HG03135 (cell line): ENCODE measurements at regions not wholly inside any gene's neighbourhood (a gene's known extent, or its start where the extent isn't known, plus 50 kb on each side); places are given as distances from the start of the nearest gene placed in this dataset.
"Not testable (repeated sequence)": the region's sequence is repeated elsewhere in the genome, so short reads cannot be mapped to it uniquely, and the experiment has no call there.

Experiments
- ATAC-seq: cut with Tn5 transposase; IDR thresholded peaks from one replicate; pipeline ENCODE4 v1.9.1; 2021; ENCODE audit warnings: mild to moderate bottlenecking, moderate library complexity; ENCODE audit not compliant: unreplicated experiment

GRCh38 chr17:71446645-71447437, 674.0 kb upstream of the SOX9 start:
- no peak for ATAC-seq

DNA sequence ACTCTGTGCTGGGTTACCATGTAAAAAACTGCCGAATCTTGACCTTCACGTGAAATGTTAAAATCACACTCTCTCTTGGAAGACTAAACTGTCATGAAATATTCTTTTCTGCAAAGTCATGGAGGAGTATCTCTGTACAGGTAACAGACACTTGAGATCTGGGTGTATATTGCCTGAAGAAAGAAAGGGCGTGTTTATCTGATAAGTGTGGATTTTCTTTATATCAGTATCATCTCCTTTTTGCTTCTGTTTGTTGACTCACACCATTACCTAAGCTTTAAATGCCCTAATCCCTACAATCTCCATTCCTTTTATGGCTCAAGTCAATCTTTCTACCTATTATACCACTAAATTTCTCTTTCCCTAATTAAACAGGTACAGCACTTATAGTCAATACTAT, 673.2 kb upstream of the SOX9 start:
- no peak for ATAC-seq

DNA sequence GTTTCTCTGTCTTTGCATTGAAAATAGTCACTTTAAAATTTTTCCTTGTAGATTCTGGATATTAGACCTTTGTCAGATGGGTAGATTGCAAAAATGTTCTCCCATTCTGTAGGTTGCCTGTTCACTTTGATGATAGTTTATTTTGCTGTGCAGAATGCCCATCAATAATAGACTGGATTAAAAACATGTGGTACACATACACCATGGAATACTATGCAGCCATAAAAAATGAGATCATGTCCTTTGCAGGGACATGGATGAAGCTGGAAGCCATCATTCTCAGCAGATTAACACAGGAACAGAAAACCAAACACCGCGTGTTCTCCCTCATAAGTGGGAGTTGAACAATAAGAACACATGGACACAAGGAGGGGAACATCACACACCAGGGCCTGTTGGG, 670.2 kb upstream of the SOX9 start:
- ATAC-seq: not testable (repeated sequence)

- ATAC-seq: no peak
These were observed 666.9 kb upstream of the SOX9 start for GRCh38 chr17:71453876-71454422.

DNA sequence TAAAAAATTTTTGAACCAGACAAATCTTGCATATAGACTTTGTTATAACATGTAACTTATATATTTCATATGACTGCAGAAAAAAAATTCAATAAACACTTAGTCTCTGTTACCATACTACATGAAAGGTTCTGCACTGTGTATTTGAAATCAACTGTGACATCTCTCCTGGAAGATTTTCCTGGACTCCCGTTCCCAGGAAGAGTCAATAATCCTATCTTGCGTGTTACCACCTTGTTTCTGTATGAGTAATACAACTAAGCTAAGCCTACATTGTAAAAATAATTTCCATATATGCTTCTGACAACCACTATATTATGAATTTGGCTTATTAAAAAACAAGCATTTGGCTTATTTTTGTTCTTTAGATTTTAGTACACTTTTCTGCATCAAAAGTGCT, 665.6 kb upstream of the SOX9 start:
- ATAC-seq: no peak

GRCh38 chr17:71458322-71458721, 662.5 kb upstream of the SOX9 start:
- ATAC-seq: no peak

DNA sequence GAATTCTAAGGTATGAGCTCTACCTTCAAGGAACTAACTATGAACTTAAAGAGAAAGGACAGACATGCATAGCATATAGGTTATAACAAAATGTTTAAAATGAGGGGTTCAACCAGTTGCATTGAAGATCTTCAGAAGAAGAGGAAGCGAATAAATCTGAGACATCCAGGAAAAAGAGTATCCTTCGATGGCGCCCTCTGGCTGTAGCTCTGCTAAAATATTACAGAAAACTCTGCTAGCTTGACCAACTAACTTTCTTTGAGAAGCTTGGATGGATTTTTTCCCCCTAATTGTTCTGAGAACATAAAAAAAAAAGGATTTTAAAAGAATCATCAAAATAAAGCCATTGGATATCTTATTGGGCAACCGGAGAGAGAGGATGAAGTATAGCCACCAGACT, 659.9 kb upstream of the SOX9 start:
- ATAC-seq: no peak

GRCh38 chr17:71461498-71462169, 659.2 kb upstream of the SOX9 start:
- no peak for ATAC-seq

GRCh38 chr17:71464241-71464640, 656.6 kb upstream of the SOX9 start:
- ATAC-seq: no peak

- no peak for ATAC-seq
These were observed 656.1 kb upstream of the SOX9 start for GRCh38 chr17:71464751-71465150.

DNA sequence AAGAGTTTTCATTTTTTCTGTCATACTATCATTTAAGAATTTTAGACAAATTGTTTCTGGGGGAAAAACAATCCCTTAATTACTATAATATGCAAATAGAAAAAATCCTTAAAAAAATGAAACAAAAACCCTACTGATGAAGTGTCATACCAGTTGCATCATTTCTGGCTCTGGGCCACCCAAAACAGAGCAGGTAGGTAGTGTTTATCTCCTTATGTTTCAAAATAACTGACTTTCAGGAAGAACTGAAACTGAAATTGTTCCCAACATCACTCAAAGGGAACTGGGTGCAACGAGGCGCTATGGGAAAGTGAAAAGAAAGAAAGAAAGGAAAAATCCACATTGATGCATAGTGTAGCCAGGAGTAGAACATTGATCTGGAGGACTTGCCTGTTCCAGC, 653.1 kb upstream of the SOX9 start:
- no peak for ATAC-seq

DNA sequence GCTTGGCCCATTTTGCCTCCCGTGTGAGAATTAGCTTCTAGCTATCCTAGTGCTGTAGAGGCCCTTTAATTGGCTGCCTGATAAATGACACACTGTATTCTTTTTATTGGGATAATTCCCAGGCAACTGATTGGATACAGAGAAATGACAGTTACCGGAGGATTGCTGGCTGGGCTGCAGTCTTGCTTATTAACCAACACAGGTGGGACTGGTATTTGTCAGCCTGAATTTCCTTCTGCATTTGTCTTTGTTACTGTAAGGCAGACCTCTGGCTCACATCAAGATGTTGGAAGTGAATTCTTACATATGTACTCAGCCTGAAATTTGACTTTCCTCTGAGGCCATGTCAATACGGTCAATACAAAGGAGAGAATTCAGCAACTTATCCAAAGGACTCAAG, 650.8 kb upstream of the SOX9 start:
- ATAC-seq: no peak

DNA sequence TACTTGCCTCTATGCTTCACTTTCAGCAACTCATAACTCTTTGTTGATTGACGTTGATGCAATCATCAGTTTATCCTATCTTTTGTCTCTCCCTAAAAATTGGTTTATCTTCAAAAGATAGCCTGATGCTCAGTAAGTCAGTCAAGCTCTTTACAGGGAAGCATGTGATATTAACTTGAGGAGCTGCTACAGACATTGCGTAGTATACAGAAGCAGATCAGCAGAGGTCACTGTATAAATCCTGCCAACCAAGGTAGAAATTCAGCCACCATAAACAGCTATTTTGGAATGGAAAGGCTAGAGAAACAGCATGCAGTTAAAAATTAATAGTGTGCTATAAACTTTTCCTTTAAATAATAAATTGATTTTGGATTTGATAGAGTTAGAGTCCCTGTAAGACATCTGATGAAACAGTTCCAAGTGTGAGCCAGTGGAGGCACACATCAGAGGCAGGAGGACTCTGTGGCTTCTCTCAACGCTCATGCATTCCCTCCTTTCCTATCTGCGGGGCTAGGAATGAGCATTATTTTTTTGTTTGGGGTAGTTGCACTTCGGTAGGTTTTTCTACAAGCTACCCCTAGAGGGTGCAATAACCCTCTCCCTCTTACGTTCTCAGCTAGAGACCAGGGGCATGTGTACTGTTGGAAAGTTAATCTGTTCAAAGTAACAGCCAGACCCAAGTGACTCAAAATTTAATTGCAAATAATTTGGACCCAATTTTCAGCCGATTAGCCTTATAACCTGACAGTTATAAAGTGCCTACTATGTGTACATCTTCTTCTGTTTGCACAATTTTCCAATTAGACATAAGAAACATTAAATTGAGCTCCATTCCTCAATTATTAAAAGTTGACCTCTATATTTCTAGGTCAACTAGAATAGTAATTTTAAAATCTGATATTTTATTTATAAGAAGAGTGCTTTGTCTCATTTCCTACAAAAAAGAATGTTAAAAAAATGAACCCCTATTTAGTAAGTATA, 647.7 kb upstream of the SOX9 start:
- no peak for ATAC-seq

GRCh38 chr17:71477356-71477755, 643.5 kb upstream of the SOX9 start:
- no peak for ATAC-seq

GRCh38 chr17:71480099-71480498, 640.7 kb upstream of the SOX9 start:
- ATAC-seq: no peak

DNA sequence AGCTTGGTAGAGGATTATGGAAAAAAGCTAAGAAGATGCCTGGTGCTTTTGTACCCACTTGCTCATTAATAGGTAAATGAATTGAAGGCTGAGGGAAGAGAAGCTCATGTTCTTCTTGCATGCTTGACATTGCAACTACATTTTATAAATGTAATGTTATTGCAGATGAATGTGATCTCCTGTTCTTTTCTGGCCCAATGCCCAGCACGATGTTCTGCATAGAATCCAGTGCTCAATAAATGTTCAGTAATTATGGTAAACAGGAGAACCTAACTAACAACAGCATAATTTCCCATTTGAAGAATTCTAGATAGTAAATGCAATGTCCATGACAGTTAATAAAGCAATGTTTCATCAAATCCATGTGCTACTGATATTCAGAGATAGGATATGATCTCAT, 638.2 kb upstream of the SOX9 start:
- no peak for ATAC-seq

DNA sequence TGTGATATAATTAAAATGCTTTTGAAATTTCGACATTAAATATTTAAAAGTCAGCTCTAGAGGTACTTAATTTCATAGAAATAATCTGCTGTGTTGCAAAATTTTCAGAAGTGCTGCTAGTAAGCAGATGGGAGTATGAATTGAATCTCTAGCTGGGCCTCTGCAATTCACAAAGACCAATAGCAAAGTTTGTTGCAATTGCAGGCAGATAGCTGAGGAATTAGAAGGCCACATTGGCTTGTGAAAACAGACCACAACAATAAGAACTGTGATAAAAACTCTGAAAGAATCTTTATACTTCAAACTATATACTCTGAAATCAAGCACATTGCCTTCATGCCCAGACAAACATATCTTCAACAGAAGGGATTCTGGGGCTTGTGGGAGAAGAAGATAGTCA, 636.3 kb upstream of the SOX9 start:
- ATAC-seq: no peak

- ATAC-seq: no peak
These were observed 635.4 kb upstream of the SOX9 start for GRCh38 chr17:71485426-71485825.

DNA sequence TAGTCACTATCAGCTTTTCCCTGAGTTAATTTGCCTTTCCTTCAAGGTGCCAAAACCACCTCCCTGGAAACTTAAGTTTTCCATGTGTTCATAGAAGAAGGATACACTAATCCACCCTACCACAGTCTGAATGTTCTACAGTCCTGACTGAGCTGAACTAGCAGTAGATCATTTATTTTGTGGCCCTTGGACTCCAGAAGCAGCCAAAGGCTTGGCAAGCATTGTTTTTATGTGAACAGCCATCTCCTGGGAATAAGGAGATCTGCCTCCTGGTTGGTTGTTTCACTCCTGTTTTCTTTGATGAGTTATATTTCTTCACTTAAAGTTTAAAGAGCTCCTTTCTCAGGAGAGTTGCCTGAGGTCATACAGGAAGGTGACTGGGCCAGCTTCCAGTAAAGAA, 634.6 kb upstream of the SOX9 start:
- ATAC-seq: no peak

DNA sequence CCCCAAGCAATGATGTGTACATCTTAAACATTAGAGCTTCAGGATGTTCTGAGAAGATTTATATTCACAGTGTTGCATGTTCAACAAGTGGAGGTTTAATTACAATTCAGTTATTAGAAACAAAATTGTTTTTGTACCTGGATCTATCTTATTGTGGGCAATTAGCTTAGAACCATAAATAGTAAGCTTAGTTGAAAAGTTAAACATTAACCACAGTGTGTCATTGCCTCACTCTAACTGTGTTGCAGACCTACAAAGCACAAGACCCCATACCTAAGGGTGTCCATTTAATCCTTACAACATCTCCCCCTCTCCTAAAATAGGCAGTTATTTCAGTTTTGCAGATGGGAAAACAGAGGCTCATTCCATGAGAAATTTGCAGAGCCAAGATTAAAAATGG, 632.0 kb upstream of the SOX9 start:
- ATAC-seq: no peak
